ENCODE measurements at regions not wholly inside any gene's neighbourhood (a gene's known extent, or its start where the extent isn't known, plus 50 kb on each side); places are given as distances from the start of the nearest gene placed in this dataset.
"Not testable (repeated sequence)": the region's sequence is repeated elsewhere in the genome, so short reads cannot be mapped to it uniquely, and the experiment has no call there.

DNA sequence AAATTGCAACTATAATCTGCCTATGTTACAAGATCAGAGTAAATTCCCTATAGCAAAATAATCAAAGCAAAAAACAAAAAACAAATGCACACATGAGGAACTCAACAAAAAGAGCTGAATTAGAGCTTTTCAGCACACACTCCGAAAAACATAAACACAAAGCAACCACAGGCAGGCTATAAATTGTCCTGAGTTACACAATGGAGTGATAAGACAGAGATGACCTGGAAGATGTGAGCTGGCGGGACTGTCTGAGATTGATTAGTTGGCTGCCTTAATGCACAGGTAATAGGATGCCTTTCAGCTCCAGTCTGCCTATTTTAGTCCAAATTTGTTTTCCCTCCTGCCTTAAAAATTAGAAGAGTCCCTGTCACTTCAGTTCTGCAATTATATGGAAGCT is 159.0 kb upstream of the FNDC3A start:
- Mint-ChIP-seq H3K27ac (no peak overlapping the region), H3K36me3 (ENCODE audit: low read depth) (no peaks in the 10 kb centered on the region), H3K4me3 (no peak overlapping the region), H3K27me3 (peaks cover 8% of the 10 kb centered on the region), H3K4me1 (peaks cover 3% of the 10 kb centered on the region), H3K9me3 (peaks cover 2% of the 10 kb centered on the region)
- ATAC-seq (ENCODE audit: low read depth): no peak
- no peak for DNase-seq
- intact Hi-C loops (cut with micrococcal nuclease): no loop called here
- ChIA-PET POLR2A (no interaction called here), CTCF (no interaction called here)
- TF ChIP-seq CTCF (IDR thresholded peaks at IDR 0.05): no peak

- ATAC-seq (ENCODE audit: low read depth): no peak
- ChIA-PET CTCF (no interaction called here), POLR2A (interaction anchor here (0.5 kb wide), 1 partner anchor 656 kb away, joined by 8 read pairs; no protein-coding TSS in a partner anchor)
- H3K27ac Mint-ChIP-seq: no peak overlapping the region
- no peak for DNase-seq
- no peak for TF ChIP-seq CTCF (IDR thresholded peaks at IDR 0.05)
- H3K36me3 Mint-ChIP-seq (ENCODE audit: low read depth): no peaks in the 10 kb centered on the region
- H3K27me3 Mint-ChIP-seq: peaks cover 7% of the 10 kb centered on the region
- H3K4me1 Mint-ChIP-seq: peaks cover 3% of the 10 kb centered on the region
- peaks cover 2% of the 10 kb centered on the region for H3K9me3 Mint-ChIP-seq
- intact Hi-C loops (cut with micrococcal nuclease): no loop called here
- H3K4me3 Mint-ChIP-seq: no peak overlapping the region
Measured at GRCh38 chr13:48817166-48817802, 158.4 kb upstream of the FNDC3A start.

GRCh38 chr13:48818495-48819356 is 157.0 kb upstream of the FNDC3A start:
- Mint-ChIP-seq H3K4me3 (no peak overlapping the region), H3K27ac (no peak overlapping the region), H3K9me3 (no peaks in the 10 kb centered on the region), H3K27me3 (no peaks in the 10 kb centered on the region), H3K36me3 (ENCODE audit: low read depth) (no peaks in the 10 kb centered on the region), H3K4me1 (peaks cover 3% of the 10 kb centered on the region)
- no peak for TF ChIP-seq CTCF (IDR thresholded peaks at IDR 0.05)
- intact Hi-C loops (cut with micrococcal nuclease): no loop called here
- ChIA-PET CTCF (no interaction called here), POLR2A (no interaction called here)
- DNase-seq (no peak), ATAC-seq (ENCODE audit: low read depth) (no peak)

- CTCF ChIA-PET: no interaction called here
- POLR2A ChIA-PET: no interaction called here
- no peak overlapping the region for H3K4me3 Mint-ChIP-seq
- peaks cover 3% of the 10 kb centered on the region for H3K4me1 Mint-ChIP-seq
- H3K27ac Mint-ChIP-seq: no peak overlapping the region
- intact Hi-C loops (cut with micrococcal nuclease): no loop called here
- H3K36me3 Mint-ChIP-seq (ENCODE audit: low read depth): no peaks in the 10 kb centered on the region
- no peaks in the 10 kb centered on the region for H3K9me3 Mint-ChIP-seq
- ATAC-seq (ENCODE audit: low read depth) (no peak), DNase-seq (no peak)
- no peak for TF ChIP-seq CTCF (IDR thresholded peaks at IDR 0.05)
- no peaks in the 10 kb centered on the region for H3K27me3 Mint-ChIP-seq
Measured at GRCh38 chr13:48819376-48819775, 156.3 kb upstream of the FNDC3A start.

GRCh38 chr13:48819899-48820298 is 155.8 kb upstream of the FNDC3A start:
- H3K4me3 Mint-ChIP-seq: no peak overlapping the region
- DNase-seq (no peak), ATAC-seq (ENCODE audit: low read depth) (no peak)
- intact Hi-C loops (cut with micrococcal nuclease): no loop called here
- H3K36me3 Mint-ChIP-seq (ENCODE audit: low read depth): no peaks in the 10 kb centered on the region
- ChIA-PET CTCF (no interaction called here), POLR2A (no interaction called here)
- no peaks in the 10 kb centered on the region for H3K27me3 Mint-ChIP-seq
- no peaks in the 10 kb centered on the region for H3K9me3 Mint-ChIP-seq
- H3K4me1 Mint-ChIP-seq: peaks cover 3% of the 10 kb centered on the region
- TF ChIP-seq CTCF (IDR thresholded peaks at IDR 0.05): no peak
- no peak overlapping the region for H3K27ac Mint-ChIP-seq

- H3K4me1 Mint-ChIP-seq; H3K27ac Mint-ChIP-seq; ATAC-seq (ENCODE audit: low read depth); H3K9me3 Mint-ChIP-seq; H3K36me3 Mint-ChIP-seq (ENCODE audit: low read depth); POLR2A ChIA-PET; H3K4me3 Mint-ChIP-seq; DNase-seq; CTCF ChIA-PET; intact Hi-C loops (cut with micrococcal nuclease); H3K27me3 Mint-ChIP-seq: not testable (repeated sequence)
Measured at GRCh38 chr13:48823526-48823925, 152.2 kb upstream of the FNDC3A start.

Data from activated B cell treated with CpG ODN at 0.5 μM for 24 hours (primary cell).